IPS-11a (cell line): ENCODE measurements at regions not wholly inside any gene's neighbourhood (a gene's known extent, or its start where the extent isn't known, plus 50 kb on each side); places are given as distances from the start of the nearest gene placed in this dataset.

ENCODE experiments used
- H3K4me3 ChIP-seq: one replicate; pipeline ENCODE4 v1.5.1; 2013; ENCODE audit warnings: low read depth, low read length, control low read depth

- H3K4me3 ChIP-seq, result no peak overlapping the region
Observed at GRCh38 chr20:57112448-57112847, 154.0 kb downstream of the BMP7 start.

- no peak overlapping the region for H3K4me3 ChIP-seq
Observed at GRCh38 chr20:57114290-57115005, 152.0 kb downstream of the BMP7 start.

GRCh38 chr20:57117296-57117695, 149.1 kb downstream of the BMP7 start:
- no peak overlapping the region for H3K4me3 ChIP-seq

- no peak overlapping the region for H3K4me3 ChIP-seq
Observed at GRCh38 chr20:57118107-57118769, 148.2 kb downstream of the BMP7 start.
